Natural killer cell (primary cell): ENCODE measurements at regions not wholly inside any gene's neighbourhood (a gene's known extent, or its start where the extent isn't known, plus 50 kb on each side); places are given as distances from the start of the nearest gene placed in this dataset.

ENCODE experiments used
- ATAC-seq, 3 donors: fragments of 150-1000 bp in 2 of 3; fragments of 200-7000 bp in 1 of 3; cut with Tn5 transposase; 1 replicate in 1 of 3; 2 replicates in 2 of 3; pipeline ENCODE4 v1.10.0; 2021; ENCODE audit warnings: mild to moderate bottlenecking in 2 of 3, moderate library complexity in 2 of 3
- DNase-seq, 2 donors: peaks; one replicate each; pipeline versions ENCODE4 v3.0.0 to v3.0.0-alpha.2; 2013 to 2021; ENCODE audit warnings: mixed read lengths in 1 of 2
- H3K27ac ChIP-seq: one replicate; pipeline ENCODE4 v1.5.1; 2013; ENCODE audit warnings: mild to moderate bottlenecking, low read length
- H3K27me3 ChIP-seq: one replicate; pipeline ENCODE4 v1.6.1; 2013; ENCODE audit warnings: low read length; ENCODE audit not compliant: control insufficient read depth, insufficient read depth
- H3K36me3 ChIP-seq: one replicate; pipeline ENCODE4 v1.6.1; 2013; ENCODE audit warnings: low read length; ENCODE audit not compliant: control insufficient read depth, insufficient read depth
- H3K4me1 ChIP-seq: one replicate; pipeline ENCODE4 v1.6.1; 2013; ENCODE audit warnings: low read length; ENCODE audit not compliant: control insufficient read depth, insufficient read depth
- H3K4me3 ChIP-seq: one replicate; pipeline ENCODE4 v1.5.1; 2013; ENCODE audit warnings: low read length
- H3K9me3 ChIP-seq: one replicate; pipeline ENCODE4 v1.6.1; 2013; ENCODE audit warnings: low read length; ENCODE audit not compliant: control insufficient read depth, insufficient read depth
- H3K27ac Mint-ChIP-seq, 2 donors: one replicate each; pipeline ENCODE4 v1.8.0; 2022; ENCODE audit warnings: mild to moderate bottlenecking in 2 of 2, mixed read lengths in 2 of 2, moderate library complexity in 1 of 2
- H3K27me3 Mint-ChIP-seq, 2 donors: one replicate each; pipeline ENCODE4 v1.8.0; 2022; ENCODE audit warnings: low read depth in 2 of 2, mixed read lengths in 2 of 2
- H3K36me3 Mint-ChIP-seq: one replicate; pipeline ENCODE4 v1.8.0; 2022; ENCODE audit warnings: mixed read lengths
- H3K4me1 Mint-ChIP-seq, 2 donors: one replicate each; pipeline ENCODE4 v1.8.0; 2022; ENCODE audit warnings: mixed read lengths in 2 of 2
- H3K4me3 Mint-ChIP-seq: one replicate; pipeline ENCODE4 v1.8.0; 2022; ENCODE audit warnings: mild to moderate bottlenecking, moderate library complexity, mixed read lengths
- H3K9me3 Mint-ChIP-seq, 2 donors: one replicate each; pipeline ENCODE4 v1.8.0; 2022; ENCODE audit warnings: mixed read lengths in 2 of 2
- WGBS: methylation state at CpG from one replicate; pipeline ENCODE4 v1.1.7; 2013; ENCODE audit warnings: missing lambda C conversion rate; ENCODE audit not compliant: insufficient coverage; 5-methylcytosine and 5-hydroxymethylcytosine counted together
- intact Hi-C: fragments of 100-400 bp; cut with micrococcal nuclease; formaldehyde crosslinking; loops from one replicate; pipeline ENCODE4 v1.14.2; 2022
- TF ChIP-seq, protein P1 (sequence below): fragments of 200-600 bp; IDR thresholded peaks from one replicate; pipeline ENCODE4 v1.8.0; 2022; ENCODE audit warnings: antibody characterized with exemption

DNA sequence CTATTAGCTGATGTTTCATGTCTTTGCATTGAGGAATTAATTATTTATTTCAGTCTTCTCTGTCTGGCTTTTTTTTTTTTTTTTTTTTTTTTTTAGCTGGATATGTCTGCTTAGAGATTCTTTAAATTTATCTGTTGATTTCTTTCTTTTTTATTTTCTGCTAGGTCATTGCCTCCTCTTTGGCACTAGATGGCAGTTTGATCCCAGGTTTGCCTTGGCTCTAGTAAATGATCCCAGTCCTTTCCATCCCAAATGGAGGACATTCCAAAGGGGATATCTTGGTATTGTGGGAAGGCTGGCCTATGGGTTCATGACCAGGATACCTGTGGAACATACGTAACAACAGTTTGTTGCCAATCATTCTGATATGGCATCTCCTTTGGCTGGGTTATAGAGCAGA, 339.5 kb upstream of the GCFC2 start:
- Mint-ChIP-seq H3K4me1 (no peaks in the 10 kb centered on the region), H3K36me3 (no peaks in the 10 kb centered on the region), H3K4me3 (no peak overlapping the region), H3K27me3 (no peaks in the 10 kb centered on the region), H3K27ac (no peak overlapping the region), H3K9me3 (peaks cover 17 to 37% of the 10 kb centered on the region in 2 donors)
- intact Hi-C loops = no loop called here
- DNase-seq (no peak), ATAC-seq (no peak)
- TF ChIP-seq, protein P1, sequence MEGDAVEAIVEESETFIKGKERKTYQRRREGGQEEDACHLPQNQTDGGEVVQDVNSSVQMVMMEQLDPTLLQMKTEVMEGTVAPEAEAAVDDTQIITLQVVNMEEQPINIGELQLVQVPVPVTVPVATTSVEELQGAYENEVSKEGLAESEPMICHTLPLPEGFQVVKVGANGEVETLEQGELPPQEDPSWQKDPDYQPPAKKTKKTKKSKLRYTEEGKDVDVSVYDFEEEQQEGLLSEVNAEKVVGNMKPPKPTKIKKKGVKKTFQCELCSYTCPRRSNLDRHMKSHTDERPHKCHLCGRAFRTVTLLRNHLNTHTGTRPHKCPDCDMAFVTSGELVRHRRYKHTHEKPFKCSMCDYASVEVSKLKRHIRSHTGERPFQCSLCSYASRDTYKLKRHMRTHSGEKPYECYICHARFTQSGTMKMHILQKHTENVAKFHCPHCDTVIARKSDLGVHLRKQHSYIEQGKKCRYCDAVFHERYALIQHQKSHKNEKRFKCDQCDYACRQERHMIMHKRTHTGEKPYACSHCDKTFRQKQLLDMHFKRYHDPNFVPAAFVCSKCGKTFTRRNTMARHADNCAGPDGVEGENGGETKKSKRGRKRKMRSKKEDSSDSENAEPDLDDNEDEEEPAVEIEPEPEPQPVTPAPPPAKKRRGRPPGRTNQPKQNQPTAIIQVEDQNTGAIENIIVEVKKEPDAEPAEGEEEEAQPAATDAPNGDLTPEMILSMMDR = no peak
- no peak overlapping the region for H3K27ac ChIP-seq
- no peaks in the 10 kb centered on the region for H3K4me1 ChIP-seq
- H3K27me3 ChIP-seq = no peaks in the 10 kb centered on the region
- H3K36me3 ChIP-seq = no peaks in the 10 kb centered on the region
- H3K4me3 ChIP-seq = no peak overlapping the region
- 100% methylated on average over 1 of the region's 1 CpG for WGBS
- H3K9me3 ChIP-seq = peaks cover 6% of the 10 kb centered on the region

DNA sequence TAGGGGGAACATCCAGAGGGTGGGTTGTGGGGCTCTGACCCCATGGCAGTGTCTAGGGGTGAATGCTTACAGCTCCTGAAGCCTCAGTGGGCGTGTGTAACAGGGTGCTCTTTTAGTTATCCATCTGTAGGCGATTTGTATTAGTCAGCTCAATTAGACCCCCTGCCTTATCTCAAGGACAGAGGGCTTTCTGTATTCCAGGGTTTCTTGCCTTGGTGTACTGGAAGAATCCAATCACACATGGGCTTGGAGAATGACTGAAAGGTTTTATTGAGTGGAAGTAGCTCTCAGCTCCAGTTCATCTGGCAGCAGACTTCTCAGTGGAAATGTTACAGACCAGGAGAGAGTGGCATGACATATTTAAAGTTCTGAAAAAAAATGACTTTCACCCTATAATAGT, 334.0 kb upstream of the GCFC2 start:
- 34% methylated on average over 2 of the region's 2 CpGs for WGBS
- Mint-ChIP-seq H3K36me3 (no peaks in the 10 kb centered on the region), H3K27me3 (no peaks in the 10 kb centered on the region), H3K27ac (no peak overlapping the region), H3K9me3 (peaks cover 19 to 22% of the 10 kb centered on the region in 2 donors), H3K4me3 (no peak overlapping the region), H3K4me1 (no peaks in the 10 kb centered on the region)
- ATAC-seq (no peak), DNase-seq (no peak)
- Histone ChIP-seq H3K4me3 (no peak overlapping the region), H3K9me3 (no peaks in the 10 kb centered on the region), H3K36me3 (no peaks in the 10 kb centered on the region), H3K27ac (no peak overlapping the region), H3K4me1 (no peaks in the 10 kb centered on the region), H3K27me3 (no peaks in the 10 kb centered on the region)
- intact Hi-C loops = no loop called here
- TF ChIP-seq, protein P1 = no peak

DNA sequence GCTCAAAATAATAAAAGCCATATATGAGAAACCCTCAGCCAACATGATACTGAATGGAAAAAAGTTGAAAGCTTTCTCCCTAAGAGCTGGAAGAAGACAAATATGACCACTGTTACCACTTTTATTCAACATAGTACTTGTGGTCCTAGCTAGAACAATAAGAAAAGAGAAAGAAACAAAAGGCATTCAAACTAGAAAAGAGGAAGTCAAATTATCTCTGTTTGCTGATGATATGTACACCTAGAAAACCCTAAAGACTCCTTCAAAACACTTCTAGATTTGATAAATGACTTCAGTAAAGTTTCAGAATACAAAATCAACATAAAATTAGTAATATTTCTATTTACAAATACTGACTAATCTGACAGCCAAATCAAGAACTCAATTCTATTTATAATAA, 328.8 kb upstream of the GCFC2 start:
- intact Hi-C loops = no loop called here
- DNase-seq (no peak), ATAC-seq (no peak)
- no peak overlapping the region for H3K27ac Mint-ChIP-seq
- no peaks in the 10 kb centered on the region for H3K36me3 Mint-ChIP-seq
- no peak overlapping the region for H3K4me3 ChIP-seq
- peaks cover under 1% of the 10 kb centered on the region for H3K9me3 ChIP-seq
- H3K9me3 Mint-ChIP-seq = peaks cover 4 to 11% of the 10 kb centered on the region in 2 donors
- no peaks in the 10 kb centered on the region for H3K4me1 Mint-ChIP-seq
- TF ChIP-seq, protein P1 = no peak
- H3K27me3 Mint-ChIP-seq = no peaks in the 10 kb centered on the region
- H3K4me3 Mint-ChIP-seq = no peak overlapping the region
- H3K27me3 ChIP-seq = no peaks in the 10 kb centered on the region
- H3K27ac ChIP-seq = no peak overlapping the region
- no peaks in the 10 kb centered on the region for H3K4me1 ChIP-seq
- no peaks in the 10 kb centered on the region for H3K36me3 ChIP-seq

DNA sequence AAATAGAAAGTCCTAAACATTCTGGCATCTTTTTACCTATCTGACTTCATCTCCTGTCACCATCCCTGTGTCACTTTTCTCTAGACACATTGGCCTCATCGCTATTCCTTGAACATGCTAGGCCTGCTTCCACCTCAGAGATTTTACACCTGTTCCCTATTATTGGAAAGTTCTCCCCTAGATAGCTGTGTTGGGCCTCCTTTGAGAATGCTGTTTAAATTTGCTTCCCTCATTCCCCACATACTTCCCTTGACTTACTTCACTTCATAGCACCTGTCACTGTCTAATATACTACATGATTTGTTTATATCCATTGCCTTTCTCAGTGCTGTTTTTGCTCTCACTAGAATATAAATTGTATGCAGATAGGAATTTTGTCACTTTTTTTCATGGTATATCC, 317.0 kb upstream of the GCFC2 start:
- Histone ChIP-seq H3K36me3 (no peaks in the 10 kb centered on the region), H3K4me1 (no peaks in the 10 kb centered on the region), H3K27me3 (no peaks in the 10 kb centered on the region), H3K4me3 (no peak overlapping the region), H3K27ac (no peak overlapping the region), H3K9me3 (peaks cover 9% of the 10 kb centered on the region)
- H3K4me1 Mint-ChIP-seq = no peaks in the 10 kb centered on the region
- H3K27ac Mint-ChIP-seq = no peak overlapping the region
- DNase-seq (no peak), ATAC-seq (no peak)
- TF ChIP-seq, protein P1 = no peak
- H3K36me3 Mint-ChIP-seq = peaks cover 25% of the 10 kb centered on the region
- intact Hi-C loops = no loop called here
- 91% methylated on average over 1 of the region's 1 CpG for WGBS
- no peaks in the 10 kb centered on the region for H3K27me3 Mint-ChIP-seq
- no peak overlapping the region for H3K4me3 Mint-ChIP-seq
- peaks cover 16 to 25% of the 10 kb centered on the region in 2 donors for H3K9me3 Mint-ChIP-seq
